Cardiac fibroblast (primary cell): ENCODE measurements at regions not wholly inside any gene's neighbourhood (a gene's known extent, or its start where the extent isn't known, plus 50 kb on each side); places are given as distances from the start of the nearest gene placed in this dataset.
A peak's percentile ranks its signal among the peaks of the same experiment; 100 is the strongest.

Experiments
- DNase-seq, 2 donors: peaks; one replicate each; pipeline versions ENCODE4 v3.0.0 to v3.0.0-alpha.2; 2010; ENCODE audit warnings: low read depth in 2 of 2
- H3K4me3 ChIP-seq, 2 donors: replicated peaks in 1 of 2; 1 replicate in 1 of 2; 2 replicates in 1 of 2; pipeline ENCODE4 v1.5.1; 2011; ENCODE audit warnings: low read depth in 2 of 2, low read length in 2 of 2, mild to moderate bottlenecking in 2 of 2, moderate library complexity in 1 of 2
- CTCF ChIP-seq: IDR thresholded peaks from one replicate; pipeline ENCODE4 v1.5.1; 2011; ENCODE audit warnings: low read depth, mild to moderate bottlenecking, low read length, inconsistent platforms

GRCh38 chr9:126556560-126557250 is 57.0 kb upstream of the LMX1B start:
- H3K4me3 ChIP-seq, result no peak overlapping the region
- no peak for TF ChIP-seq CTCF
- DNase-seq, result no peak

- peak; percentile 46 to 52 for DNase-seq
- TF ChIP-seq CTCF, result peak; percentile 99
- no peak overlapping the region for H3K4me3 ChIP-seq
Observed at GRCh38 chr9:126558051-126558665, 55.6 kb upstream of the LMX1B start.

DNA sequence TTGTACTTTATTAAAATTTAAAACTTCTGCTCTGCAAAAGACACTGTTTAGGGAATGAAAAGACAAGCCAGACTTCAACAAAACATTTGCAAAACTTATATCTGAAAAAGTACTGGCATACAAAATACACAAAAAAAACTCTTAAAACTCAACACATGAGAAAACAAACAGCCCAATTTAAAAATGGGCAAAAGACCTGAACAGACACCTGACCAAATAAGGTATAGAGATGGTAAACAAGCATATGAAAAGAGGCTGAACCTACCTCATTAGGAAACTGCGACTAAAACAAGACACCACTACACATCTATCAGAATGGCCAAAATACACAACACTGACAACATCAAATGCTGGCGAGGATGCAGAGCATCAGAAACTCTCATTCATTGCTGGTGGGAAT is 54.4 kb upstream of the LMX1B start:
- no peak overlapping the region for H3K4me3 ChIP-seq
- no peak for DNase-seq
- TF ChIP-seq CTCF, result no peak

- DNase-seq, result no peak
- TF ChIP-seq CTCF, result no peak
- H3K4me3 ChIP-seq, result no peak overlapping the region
Observed at GRCh38 chr9:126561582-126561981, 52.1 kb upstream of the LMX1B start.

DNA sequence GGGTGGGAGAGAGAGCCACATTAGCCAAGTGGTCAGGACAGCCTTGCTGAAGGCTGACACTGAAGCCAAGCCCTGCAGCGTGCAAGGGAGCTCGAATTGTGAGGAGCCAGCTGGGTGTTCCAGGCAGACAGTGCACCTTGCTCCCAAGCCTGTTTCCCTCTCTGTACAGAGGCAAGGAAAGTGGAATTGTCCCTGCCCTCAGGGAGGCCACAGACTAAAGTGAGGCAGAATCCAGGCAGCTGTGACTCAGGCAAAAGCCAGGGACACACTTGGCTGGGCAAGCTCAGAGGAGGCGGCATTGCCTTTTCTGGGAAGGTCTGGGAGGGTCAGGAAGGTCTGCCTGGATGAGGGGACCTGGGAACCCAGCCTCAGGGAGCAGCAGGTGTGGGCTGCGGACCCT is 50.2 kb upstream of the LMX1B start:
- no peak for TF ChIP-seq CTCF
- no peak for DNase-seq
- H3K4me3 ChIP-seq, result no peak overlapping the region
